DND-41 (cell line): ENCODE measurements at regions not wholly inside any gene's neighbourhood (a gene's known extent, or its start where the extent isn't known, plus 50 kb on each side); places are given as distances from the start of the nearest gene placed in this dataset.

ENCODE experiments used
- CTCF ChIP-seq: IDR thresholded peaks from 2 replicates; pipeline ENCODE4 v1.5.1; 2012; ENCODE audit warnings: borderline replicate concordance, low read length, moderate library complexity, mild to moderate bottlenecking; ENCODE audit not compliant: poor library complexity, severe bottlenecking; ENCODE audit errors: extremely low read depth
- EZH2 ChIP-seq: IDR thresholded peaks from 3 replicates; pipeline ENCODE4 v1.6.1; 2012; ENCODE audit warnings: borderline replicate concordance, low read depth, mild to moderate bottlenecking, moderate library complexity, low read length, inconsistent platforms; ENCODE audit not compliant: severe bottlenecking

- no peak for TF ChIP-seq CTCF
- TF ChIP-seq EZH2, result no peak
Observed at GRCh38 chr4:33133723-33134122, 2413.6 kb downstream of the PCDH7 start.
